ENCODE measurements at regions not wholly inside any gene's neighbourhood (a gene's known extent, or its start where the extent isn't known, plus 50 kb on each side); places are given as distances from the start of the nearest gene placed in this dataset.
A peak's percentile ranks its signal among the peaks of the same experiment; 100 is the strongest.

- H3K36me3 ChIP-seq (ENCODE audit: insufficient read depth, low read length) = no peaks in the 10 kb centered on the region
- H3K4me3 ChIP-seq (ENCODE audit: low read length) = no peak overlapping the region
- no peaks in the 10 kb centered on the region for H3K9me3 ChIP-seq (ENCODE audit: insufficient read depth, low read depth, low read length)
- no peak overlapping the region; the same call in 1 of the 2 replicates for H3K27ac ChIP-seq (ENCODE audit: low read depth, low read length)
- no peaks in the 10 kb centered on the region for H3K27me3 ChIP-seq (ENCODE audit: insufficient read depth, low read length)
- 80% methylated on average over 4 of the region's 5 CpGs for WGBS
- H3K4me1 ChIP-seq (ENCODE audit: insufficient read depth, low read length) = peaks cover 39% of the 10 kb centered on the region
- H3K9ac ChIP-seq (ENCODE audit: low read depth, low read length) = no peak overlapping the region
Measured at GRCh38 chr1:221291113-221291512, 411.9 kb downstream of the HLX start.

- Histone ChIP-seq H3K4me3 (ENCODE audit: low read length) (no peak overlapping the region), H3K9me3 (ENCODE audit: insufficient read depth, low read depth, low read length) (no peaks in the 10 kb centered on the region), H3K27me3 (ENCODE audit: insufficient read depth, low read length) (no peaks in the 10 kb centered on the region), H3K4me1 (ENCODE audit: insufficient read depth, low read length) (peaks cover 27% of the 10 kb centered on the region), H3K9ac (ENCODE audit: low read depth, low read length) (no peak overlapping the region; the same call in 1 of the 2 replicates), H3K36me3 (ENCODE audit: insufficient read depth, low read length) (no peaks in the 10 kb centered on the region), H3K27ac (ENCODE audit: low read depth, low read length) (peak overlapping the region; percentile 73; the same call in 1 of the 2 replicates)
- 69% methylated on average over 8 of the region's 8 CpGs for WGBS
Measured at GRCh38 chr1:221292652-221293051, 413.4 kb downstream of the HLX start.

GRCh38 chr1:221294242-221294641, 415.0 kb downstream of the HLX start:
- no peak overlapping the region for H3K4me3 ChIP-seq (ENCODE audit: low read length)
- WGBS = 96% methylated on average over 2 of the region's 2 CpGs
- no peaks in the 10 kb centered on the region for H3K9me3 ChIP-seq (ENCODE audit: insufficient read depth, low read depth, low read length)
- H3K9ac ChIP-seq (ENCODE audit: low read depth, low read length) = no peak overlapping the region
- peaks cover 27% of the 10 kb centered on the region for H3K4me1 ChIP-seq (ENCODE audit: insufficient read depth, low read length)
- H3K27ac ChIP-seq (ENCODE audit: low read depth, low read length) = no peak overlapping the region
- H3K27me3 ChIP-seq (ENCODE audit: insufficient read depth, low read length) = no peaks in the 10 kb centered on the region
- H3K36me3 ChIP-seq (ENCODE audit: insufficient read depth, low read length) = no peaks in the 10 kb centered on the region

- Histone ChIP-seq H3K27ac (ENCODE audit: low read depth, low read length) (no peak overlapping the region), H3K36me3 (ENCODE audit: insufficient read depth, low read length) (no peaks in the 10 kb centered on the region), H3K4me1 (ENCODE audit: insufficient read depth, low read length) (peaks cover 6% of the 10 kb centered on the region; the same call in 1 of the 2 replicates), H3K4me3 (ENCODE audit: low read length) (no peak overlapping the region), H3K9ac (ENCODE audit: low read depth, low read length) (no peak overlapping the region), H3K27me3 (ENCODE audit: insufficient read depth, low read length) (no peaks in the 10 kb centered on the region), H3K9me3 (ENCODE audit: insufficient read depth, low read depth, low read length) (no peaks in the 10 kb centered on the region)
- 88% methylated on average over 1 of the region's 1 CpG for whole genome bisulfite sequencing
Measured at GRCh38 chr1:221302357-221302756, 423.1 kb downstream of the HLX start.

GRCh38 chr1:221302810-221303209, 423.6 kb downstream of the HLX start:
- no peaks in the 10 kb centered on the region for H3K36me3 ChIP-seq (ENCODE audit: insufficient read depth, low read length)
- H3K9me3 ChIP-seq (ENCODE audit: insufficient read depth, low read depth, low read length) = no peaks in the 10 kb centered on the region
- H3K27me3 ChIP-seq (ENCODE audit: insufficient read depth, low read length) = no peaks in the 10 kb centered on the region
- WGBS = no CpG with 5 or more reads among the region's 1 CpG
- peaks cover 6% of the 10 kb centered on the region; the same call in 1 of the 2 replicates for H3K4me1 ChIP-seq (ENCODE audit: insufficient read depth, low read length)
- no peak overlapping the region for H3K27ac ChIP-seq (ENCODE audit: low read depth, low read length)
- no peak overlapping the region for H3K9ac ChIP-seq (ENCODE audit: low read depth, low read length)
- no peak overlapping the region for H3K4me3 ChIP-seq (ENCODE audit: low read length)

- no peaks in the 10 kb centered on the region for H3K36me3 ChIP-seq (ENCODE audit: insufficient read depth, low read length)
- WGBS = 92% methylated on average over 1 of the region's 1 CpG
- no peaks in the 10 kb centered on the region for H3K27me3 ChIP-seq (ENCODE audit: insufficient read depth, low read length)
- H3K9me3 ChIP-seq (ENCODE audit: insufficient read depth, low read depth, low read length) = peaks cover 5% of the 10 kb centered on the region; the same call in 1 of the 2 replicates
- H3K27ac ChIP-seq (ENCODE audit: low read depth, low read length) = no peak overlapping the region
- peaks cover 6% of the 10 kb centered on the region; the same call in 1 of the 2 replicates for H3K4me1 ChIP-seq (ENCODE audit: insufficient read depth, low read length)
- H3K9ac ChIP-seq (ENCODE audit: low read depth, low read length) = no peak overlapping the region
- no peak overlapping the region for H3K4me3 ChIP-seq (ENCODE audit: low read length)
Measured at GRCh38 chr1:221303623-221304022, 424.4 kb downstream of the HLX start.

GRCh38 chr1:221306239-221306638, 427.0 kb downstream of the HLX start:
- no peak overlapping the region for H3K9ac ChIP-seq (ENCODE audit: low read depth, low read length)
- no peak overlapping the region for H3K4me3 ChIP-seq (ENCODE audit: low read length)
- 96% methylated on average over 2 of the region's 5 CpGs for WGBS
- H3K9me3 ChIP-seq (ENCODE audit: insufficient read depth, low read depth, low read length) = peaks cover 9% of the 10 kb centered on the region
- H3K27ac ChIP-seq (ENCODE audit: low read depth, low read length) = no peak overlapping the region
- H3K36me3 ChIP-seq (ENCODE audit: insufficient read depth, low read length) = no peaks in the 10 kb centered on the region
- no peaks in the 10 kb centered on the region for H3K27me3 ChIP-seq (ENCODE audit: insufficient read depth, low read length)
- peaks cover 6% of the 10 kb centered on the region; the same call in 1 of the 2 replicates for H3K4me1 ChIP-seq (ENCODE audit: insufficient read depth, low read length)

- Histone ChIP-seq H3K9me3 (ENCODE audit: insufficient read depth, low read depth, low read length) (peaks cover 9% of the 10 kb centered on the region), H3K9ac (ENCODE audit: low read depth, low read length) (no peak overlapping the region), H3K36me3 (ENCODE audit: insufficient read depth, low read length) (no peaks in the 10 kb centered on the region), H3K4me3 (ENCODE audit: low read length) (no peak overlapping the region), H3K27ac (ENCODE audit: low read depth, low read length) (no peak overlapping the region), H3K27me3 (ENCODE audit: insufficient read depth, low read length) (no peaks in the 10 kb centered on the region), H3K4me1 (ENCODE audit: insufficient read depth, low read length) (no peaks in the 10 kb centered on the region)
- WGBS = 85% methylated on average over 10 of the region's 10 CpGs
Measured at GRCh38 chr1:221308534-221309511, 429.6 kb downstream of the HLX start.

GRCh38 chr1:221309723-221310122, 430.5 kb downstream of the HLX start:
- Histone ChIP-seq H3K9ac (ENCODE audit: low read depth, low read length) (no peak overlapping the region), H3K27ac (ENCODE audit: low read depth, low read length) (no peak overlapping the region), H3K9me3 (ENCODE audit: insufficient read depth, low read depth, low read length) (peaks cover 9% of the 10 kb centered on the region), H3K27me3 (ENCODE audit: insufficient read depth, low read length) (no peaks in the 10 kb centered on the region), H3K36me3 (ENCODE audit: insufficient read depth, low read length) (no peaks in the 10 kb centered on the region), H3K4me3 (ENCODE audit: low read length) (no peak overlapping the region), H3K4me1 (ENCODE audit: insufficient read depth, low read length) (no peaks in the 10 kb centered on the region)
- WGBS = 91% methylated on average over 1 of the region's 1 CpG

- H3K4me1 ChIP-seq (ENCODE audit: insufficient read depth, low read length) = no peaks in the 10 kb centered on the region
- H3K4me3 ChIP-seq (ENCODE audit: low read length) = no peak overlapping the region
- H3K9ac ChIP-seq (ENCODE audit: low read depth, low read length) = no peak overlapping the region
Measured at GRCh38 chr1:221310180-221310579, 430.9 kb downstream of the HLX start.

GRCh38 chr1:221315330-221315729, 426.6 kb downstream of the DUSP10 start:
- Histone ChIP-seq H3K27me3 (ENCODE audit: insufficient read depth, low read length) (no peaks in the 10 kb centered on the region), H3K4me1 (ENCODE audit: insufficient read depth, low read length) (no peaks in the 10 kb centered on the region), H3K36me3 (ENCODE audit: insufficient read depth, low read length) (no peaks in the 10 kb centered on the region), H3K27ac (ENCODE audit: low read depth, low read length) (no peak overlapping the region), H3K4me3 (ENCODE audit: low read length) (no peak overlapping the region), H3K9ac (ENCODE audit: low read depth, low read length) (no peak overlapping the region), H3K9me3 (ENCODE audit: insufficient read depth, low read depth, low read length) (no peaks in the 10 kb centered on the region)
- 64% methylated on average over 3 of the region's 3 CpGs for WGBS

More at GRCh38 chr1:221310180-221310579, 430.9 kb downstream of the HLX start:
- WGBS = 82% methylated on average over 4 of the region's 4 CpGs
- H3K27ac ChIP-seq (ENCODE audit: low read depth, low read length) = no peak overlapping the region
- peaks cover 9% of the 10 kb centered on the region for H3K9me3 ChIP-seq (ENCODE audit: insufficient read depth, low read depth, low read length)
- no peaks in the 10 kb centered on the region for H3K36me3 ChIP-seq (ENCODE audit: insufficient read depth, low read length)
- H3K27me3 ChIP-seq (ENCODE audit: insufficient read depth, low read length) = no peaks in the 10 kb centered on the region

Measured in HUES64 (cell line).